Fibroblast of skin of back (primary cell): ENCODE measurements at regions not wholly inside any gene's neighbourhood (a gene's known extent, or its start where the extent isn't known, plus 50 kb on each side); places are given as distances from the start of the nearest gene placed in this dataset.
"Not testable (repeated sequence)": the region's sequence is repeated elsewhere in the genome, so short reads cannot be mapped to it uniquely, and the experiment has no call there.

ENCODE experiments used
- DNase-seq: peaks from one replicate; pipeline ENCODE4 v3.0.0-alpha.2; 2013

DNA sequence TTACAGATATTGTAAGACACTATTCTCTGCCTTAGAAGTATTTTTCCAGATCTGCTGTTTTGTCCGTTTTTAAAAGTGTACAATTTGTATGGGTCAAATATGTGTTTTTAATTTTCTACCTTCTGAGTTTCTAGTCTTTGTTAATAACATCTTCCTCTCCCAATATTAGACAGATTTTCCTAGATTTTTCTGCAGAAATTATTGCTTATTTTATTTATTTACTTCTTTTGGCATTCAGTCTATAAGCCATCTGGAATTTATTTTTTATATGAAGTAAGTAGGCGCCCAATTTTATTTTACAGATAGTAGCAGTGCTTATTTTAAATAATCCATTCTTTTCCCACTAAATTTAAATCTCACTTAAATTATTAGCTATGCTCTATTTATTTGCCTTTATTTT is 103.1 kb upstream of the PLEKHG1 start:
- DNase-seq, result no peak

DNA sequence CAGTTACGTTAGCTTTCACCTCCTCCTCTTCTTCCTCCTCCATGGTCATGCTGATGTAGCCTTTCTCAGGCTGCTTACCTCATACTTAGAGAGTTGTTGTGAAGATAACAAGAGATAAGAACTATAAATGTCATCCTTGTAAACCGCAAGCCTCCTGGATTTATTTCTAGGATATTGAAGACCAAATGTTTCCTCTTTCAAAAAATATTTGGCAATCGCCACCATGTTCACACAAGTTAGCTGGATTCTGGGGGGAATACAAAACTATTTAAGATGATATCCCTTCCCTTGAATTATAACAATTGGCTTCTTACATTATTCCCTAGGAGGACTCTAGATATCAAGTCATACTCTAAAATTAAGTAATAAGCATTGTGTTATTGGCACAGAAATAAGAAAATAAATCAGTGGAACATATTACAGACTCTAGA is 99.8 kb upstream of the PLEKHG1 start:
- DNase-seq, result no peak

- not testable (repeated sequence) for DNase-seq
Observed at GRCh38 chr6:150500568-150500967, 99.1 kb upstream of the PLEKHG1 start.

- DNase-seq, result no peak
Observed at GRCh38 chr6:150503041-150503440, 96.6 kb upstream of the PLEKHG1 start.

GRCh38 chr6:150503586-150504339 is 95.9 kb upstream of the PLEKHG1 start:
- DNase-seq, result no peak

DNA sequence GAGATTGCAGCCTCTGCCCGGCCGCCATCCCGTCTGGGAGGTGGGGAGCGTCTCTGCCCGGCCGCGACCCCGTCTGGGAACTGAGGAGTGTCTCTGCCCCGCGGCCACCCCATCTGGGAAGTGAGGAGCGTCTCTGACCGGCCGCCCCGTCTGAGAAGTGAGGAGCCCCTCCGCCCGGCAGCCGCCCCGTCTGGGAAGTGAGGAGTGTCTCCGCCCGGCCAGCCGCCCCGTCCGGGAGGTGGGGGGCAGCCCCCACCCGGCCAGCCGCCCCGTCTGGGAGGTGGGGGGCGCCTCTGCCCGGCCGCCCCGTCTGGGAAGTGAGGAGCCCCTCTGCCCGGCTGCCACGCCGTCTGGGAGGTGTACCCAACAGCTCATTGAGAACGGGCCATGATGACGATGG is 92.3 kb upstream of the PLEKHG1 start:
- DNase-seq, result not testable (repeated sequence)

- DNase-seq, result no peak
Observed at GRCh38 chr6:150510576-150510975, 89.1 kb upstream of the PLEKHG1 start.

DNA sequence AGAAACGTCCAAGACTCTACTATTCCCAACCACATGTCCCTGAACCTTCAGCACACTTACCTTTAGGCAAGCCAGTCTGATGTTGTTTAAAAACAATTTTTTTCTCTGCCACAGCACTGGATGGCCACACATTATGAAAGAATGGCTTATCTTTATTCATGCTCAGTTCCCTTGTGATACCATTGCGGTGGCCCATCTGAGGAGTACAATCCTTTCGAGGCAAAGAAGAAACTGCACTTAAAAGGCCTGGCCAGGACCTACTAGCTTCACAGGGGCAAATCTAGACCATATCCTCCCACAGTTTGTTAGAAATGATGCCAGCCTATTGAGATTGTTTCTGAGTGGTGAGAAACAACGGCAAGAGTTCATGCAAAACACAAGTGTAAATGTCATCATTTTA is 88.4 kb upstream of the PLEKHG1 start:
- DNase-seq, result no peak

- DNase-seq, result no peak
Observed at GRCh38 chr6:150514806-150515380, 84.8 kb upstream of the PLEKHG1 start.

DNA sequence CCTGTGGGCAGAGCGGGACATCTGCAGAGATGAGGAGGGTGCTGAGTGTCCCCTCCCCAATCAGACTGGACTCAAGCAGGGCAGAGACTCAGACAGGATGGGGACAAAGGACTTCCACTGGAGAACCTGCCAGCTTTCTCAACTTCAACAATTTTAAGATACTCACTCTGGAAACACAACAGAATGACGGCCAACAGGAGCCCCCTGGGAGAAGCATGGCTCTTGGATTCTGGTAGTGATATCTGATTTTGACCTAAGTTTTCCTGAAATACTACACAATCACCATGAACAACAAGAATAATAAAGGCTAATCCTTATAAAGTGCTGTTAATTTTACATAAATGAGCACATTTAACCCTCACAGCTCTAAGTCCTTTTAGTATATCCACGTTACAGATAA is 83.5 kb upstream of the PLEKHG1 start:
- no peak for DNase-seq

DNA sequence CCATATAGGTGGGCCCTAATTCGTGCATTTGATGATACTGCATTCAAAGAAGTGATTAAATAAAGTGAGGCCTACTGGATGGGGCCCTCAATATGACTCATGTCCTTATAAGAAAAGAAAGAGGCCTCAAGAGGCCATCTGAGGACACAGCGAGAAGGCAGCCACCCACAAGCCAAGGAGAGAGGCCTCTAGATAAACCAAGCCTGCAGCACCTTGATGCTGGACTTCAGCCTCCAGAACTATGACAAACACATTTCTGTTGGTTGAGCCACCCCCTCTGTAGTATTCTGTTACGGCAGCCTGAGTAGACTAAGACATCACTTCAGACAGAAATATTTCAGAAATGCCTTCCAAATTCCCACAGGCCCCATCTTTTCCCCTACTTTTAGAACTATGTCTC is 82.5 kb upstream of the PLEKHG1 start:
- DNase-seq, result peak; percentile 11

GRCh38 chr6:150521482-150521881 is 78.2 kb upstream of the PLEKHG1 start:
- DNase-seq, result no peak

GRCh38 chr6:150523216-150523615 is 76.5 kb upstream of the PLEKHG1 start:
- DNase-seq, result not testable (repeated sequence)

DNA sequence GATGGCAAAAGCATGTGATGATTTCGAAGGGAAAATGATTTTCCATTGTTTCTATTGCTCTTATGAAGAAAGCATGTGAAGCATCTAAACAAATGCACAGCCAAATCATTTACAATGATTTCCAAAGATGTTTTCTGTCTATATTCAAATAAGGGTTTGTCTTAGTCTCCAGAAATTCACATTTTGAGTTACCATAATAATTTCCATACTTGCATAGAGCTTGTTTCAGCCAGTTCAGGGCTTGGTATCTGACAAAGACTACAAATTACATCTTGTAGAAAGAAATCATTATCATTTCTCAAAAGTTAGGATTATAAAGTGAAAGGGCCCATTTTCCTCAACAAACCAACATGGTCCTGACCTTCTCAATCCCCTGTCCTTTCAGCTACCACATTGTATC is 74.4 kb upstream of the PLEKHG1 start:
- DNase-seq, result no peak

DNA sequence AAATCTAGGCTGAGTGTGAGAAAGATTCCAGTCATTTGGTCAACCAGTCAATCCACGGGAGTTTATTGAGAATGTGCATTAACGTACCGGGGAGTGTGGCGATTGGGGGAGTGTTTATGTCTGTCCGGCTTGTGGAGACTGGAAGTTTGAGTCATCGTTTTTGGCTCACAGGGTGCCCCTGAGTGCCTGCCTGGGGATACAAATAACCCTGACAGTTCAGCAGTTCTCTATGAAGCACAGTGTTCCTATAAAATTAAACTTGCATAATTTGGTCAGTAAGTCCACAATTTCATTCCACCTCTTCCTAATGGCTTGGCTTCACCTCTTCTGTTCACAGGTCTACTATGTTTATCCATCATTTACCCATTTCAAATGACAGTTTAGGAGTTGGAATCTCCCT is 72.6 kb upstream of the PLEKHG1 start:
- no peak for DNase-seq

DNA sequence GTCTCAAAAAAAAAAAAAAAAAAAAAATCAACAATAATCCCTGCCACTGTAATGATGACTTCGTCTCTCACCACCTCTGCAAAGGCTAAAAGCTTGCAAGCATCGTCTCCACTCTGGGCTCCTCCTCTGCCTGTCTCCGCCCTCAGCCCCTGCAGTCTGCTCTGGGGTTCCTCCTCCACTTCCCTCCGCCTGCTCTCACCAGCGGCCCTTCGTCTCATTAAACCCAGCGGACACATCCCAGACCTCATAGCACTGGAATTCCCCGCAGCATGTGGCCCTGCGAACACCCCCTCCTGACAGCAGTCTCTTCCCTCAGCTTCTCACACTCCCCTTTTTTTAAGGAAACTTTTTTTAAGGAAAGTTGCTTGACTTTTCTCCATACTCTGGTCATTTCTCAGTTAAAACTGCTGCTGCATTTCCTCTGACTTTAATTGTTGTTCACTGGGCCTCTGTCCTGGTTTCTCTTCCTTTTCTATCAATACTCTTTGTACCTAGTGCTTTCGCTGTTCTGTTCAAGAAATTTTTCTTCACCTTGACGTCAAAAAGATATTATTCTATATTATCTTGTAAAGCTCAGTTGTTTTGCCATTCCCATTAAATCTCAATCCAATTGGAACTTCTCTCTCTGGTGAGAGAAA is 70.9 kb upstream of the PLEKHG1 start:
- DNase-seq, result peak; percentile 72

DNA sequence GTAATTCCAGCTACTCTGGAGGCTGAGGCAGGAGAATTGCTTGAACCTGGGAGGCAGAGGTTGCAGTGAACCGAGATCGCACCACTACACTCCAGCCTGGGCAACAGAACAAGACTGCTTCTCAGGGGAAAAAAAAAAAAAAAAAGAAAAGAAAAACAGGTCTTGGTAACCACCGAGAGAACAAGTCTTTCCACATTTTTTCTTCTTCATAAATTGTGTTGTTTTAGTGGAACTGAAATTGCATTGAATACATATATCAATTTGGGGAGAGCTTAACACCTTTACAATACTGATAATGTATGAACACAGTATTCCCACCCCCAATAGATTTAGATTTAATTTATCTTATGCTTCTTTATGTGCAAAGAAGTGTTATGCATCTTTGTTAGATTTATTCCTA is 70.0 kb upstream of the PLEKHG1 start:
- no peak for DNase-seq

DNA sequence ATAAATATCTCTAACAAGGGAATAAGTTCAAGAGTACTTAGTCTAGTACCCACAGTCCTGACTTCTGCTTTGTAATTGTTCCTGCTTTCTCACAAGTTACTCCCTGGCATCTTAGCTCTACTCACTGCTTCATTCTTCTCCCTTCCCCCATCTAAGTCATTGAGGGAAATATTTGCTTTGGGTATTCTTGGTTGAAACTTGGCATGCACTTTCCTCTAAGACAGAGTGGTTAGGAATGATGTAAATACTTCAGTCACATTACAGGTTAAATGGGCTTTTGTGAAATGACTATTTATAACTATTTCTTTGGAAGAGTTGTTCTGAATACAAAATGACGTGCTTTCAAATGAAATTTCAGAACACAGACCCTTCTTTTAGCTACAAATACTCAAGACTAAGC is 67.7 kb upstream of the PLEKHG1 start:
- no peak for DNase-seq

GRCh38 chr6:150534553-150534952 is 65.1 kb upstream of the PLEKHG1 start:
- DNase-seq, result peak; percentile 59

DNA sequence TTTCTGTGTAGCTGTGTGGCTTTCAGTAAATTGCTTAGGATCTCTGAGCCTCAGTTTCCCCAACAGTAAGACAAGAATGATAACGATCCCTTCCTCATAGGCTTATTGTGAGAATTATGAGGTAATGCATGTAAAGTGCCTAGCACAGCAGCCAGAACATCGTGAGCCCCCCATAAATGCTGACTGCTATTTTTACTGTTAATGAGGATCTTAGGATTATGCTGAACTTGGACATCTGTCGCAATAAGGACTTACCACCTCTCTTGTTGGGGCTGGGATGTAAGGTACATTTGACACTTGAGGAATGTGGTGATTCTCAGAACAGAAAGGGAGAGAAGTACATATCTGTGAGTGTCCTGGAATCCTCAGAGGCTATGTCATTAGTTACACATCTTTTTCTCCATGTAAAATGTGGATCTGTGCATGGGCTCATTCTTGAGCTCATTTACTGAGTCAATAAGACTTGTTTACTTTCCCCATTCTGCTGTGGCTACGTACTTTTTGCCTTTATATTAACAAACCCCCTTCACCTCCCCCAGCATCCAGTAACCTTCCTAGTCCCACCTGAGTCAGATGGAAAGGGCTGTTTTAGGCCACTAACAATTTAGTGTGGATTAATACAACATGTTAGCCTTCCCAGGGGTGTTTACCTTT is 64.4 kb upstream of the PLEKHG1 start:
- peak; percentile 27 for DNase-seq

- no peak for DNase-seq
Observed at GRCh38 chr6:150535818-150536220, 63.9 kb upstream of the PLEKHG1 start.

GRCh38 chr6:150536835-150537234 is 62.9 kb upstream of the PLEKHG1 start:
- DNase-seq, result no peak

DNA sequence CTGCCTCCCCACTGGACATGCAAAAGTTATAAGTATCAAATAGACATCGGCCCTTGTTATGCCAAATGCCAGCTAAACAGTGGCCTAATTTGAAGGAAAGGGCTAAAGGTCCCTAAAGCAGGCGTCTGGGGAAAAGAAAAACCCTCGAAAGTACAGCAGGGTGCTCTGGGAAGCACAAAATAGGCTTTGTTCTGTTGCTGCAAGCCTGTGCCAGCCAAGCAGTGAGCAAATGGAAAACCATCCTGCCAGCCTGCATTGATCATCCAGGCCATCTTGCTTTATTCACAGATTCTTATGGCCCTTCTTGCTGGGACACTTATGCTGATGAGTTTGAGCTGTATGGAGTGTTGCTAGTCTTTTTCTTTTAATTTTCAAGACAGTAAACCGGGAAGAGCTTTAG is 62.2 kb upstream of the PLEKHG1 start:
- no peak for DNase-seq

- no peak for DNase-seq
Observed at GRCh38 chr6:150537893-150538292, 61.8 kb upstream of the PLEKHG1 start.
